EL (cell line): ENCODE measurements at regions not wholly inside any gene's neighbourhood (a gene's known extent, or its start where the extent isn't known, plus 50 kb on each side); places are given as distances from the start of the nearest gene placed in this dataset.
"Not testable (repeated sequence)": the region's sequence is repeated elsewhere in the genome, so short reads cannot be mapped to it uniquely, and the experiment has no call there.

Experiments used
- DNase-seq: peaks from one replicate; pipeline ENCODE4 v3.0.0-alpha.2; 2016

GRCh38 chr7:34493752-34494151 is 164.3 kb upstream of the NPSR1 start:
- no peak for DNase-seq

GRCh38 chr7:34497153-34497777 is 160.8 kb upstream of the NPSR1 start:
- peak; percentile 5 for DNase-seq

DNA sequence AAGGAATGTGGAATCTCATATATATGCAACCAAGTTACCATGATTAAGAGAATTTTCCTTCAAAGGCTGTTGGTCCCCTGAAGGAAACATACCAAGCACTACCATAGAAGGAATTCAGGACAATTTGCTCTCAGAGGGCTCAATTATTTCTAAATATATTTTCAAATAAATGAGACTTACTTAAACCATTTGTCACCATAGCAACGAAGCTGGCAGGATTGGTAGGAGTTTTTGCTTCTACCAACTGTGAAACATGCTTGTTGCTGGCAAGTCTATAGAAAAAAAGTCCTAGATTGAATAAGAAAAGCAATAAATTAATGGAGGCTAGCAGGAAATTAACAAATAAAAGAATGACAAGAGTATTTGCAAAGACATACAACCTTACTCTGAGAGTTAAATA is 156.9 kb upstream of the NPSR1 start:
- no peak for DNase-seq

DNA sequence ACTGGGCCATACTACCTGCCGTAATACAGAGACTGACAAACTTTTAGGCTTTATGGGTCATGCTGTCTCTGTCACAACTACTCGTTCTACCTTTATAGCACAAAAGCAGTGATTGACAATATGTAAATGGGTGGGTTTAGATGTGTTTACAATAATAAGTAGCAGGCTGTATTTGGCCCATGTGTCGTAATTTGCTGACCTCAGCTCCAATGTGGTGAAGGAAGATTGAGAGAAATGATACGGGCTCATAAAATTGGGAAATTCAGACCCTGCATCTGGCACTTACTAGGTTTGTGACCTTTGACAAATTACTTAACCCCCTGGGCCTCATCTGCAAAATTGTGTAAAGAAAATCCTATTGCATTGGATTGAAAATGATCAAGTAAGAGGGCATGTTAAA is 150.8 kb upstream of the NPSR1 start:
- DNase-seq: no peak

GRCh38 chr7:34523226-34523918 is 134.6 kb upstream of the NPSR1 start:
- peak; percentile 78 for DNase-seq

DNA sequence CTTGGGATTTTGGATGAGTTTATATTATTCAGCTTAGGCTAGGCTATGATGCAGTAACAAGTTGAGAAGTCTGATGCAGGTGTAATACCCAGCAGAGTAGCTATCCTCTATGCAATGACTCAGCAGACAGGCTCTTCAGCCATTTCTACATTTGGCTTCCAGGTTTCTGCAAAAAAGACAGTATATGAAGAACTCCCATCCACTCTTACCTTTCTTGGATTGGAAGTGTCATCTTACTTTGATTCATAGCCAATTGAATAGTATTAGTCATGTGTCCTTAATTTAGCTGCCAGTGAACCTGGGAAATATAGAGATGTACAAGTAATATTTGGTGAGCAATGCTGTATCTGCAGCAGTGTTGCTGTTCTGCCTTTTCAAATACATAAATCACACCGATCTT is 127.8 kb upstream of the NPSR1 start:
- DNase-seq: no peak

- DNase-seq: no peak
Observed at GRCh38 chr7:34539003-34539402, 119.0 kb upstream of the NPSR1 start.

DNA sequence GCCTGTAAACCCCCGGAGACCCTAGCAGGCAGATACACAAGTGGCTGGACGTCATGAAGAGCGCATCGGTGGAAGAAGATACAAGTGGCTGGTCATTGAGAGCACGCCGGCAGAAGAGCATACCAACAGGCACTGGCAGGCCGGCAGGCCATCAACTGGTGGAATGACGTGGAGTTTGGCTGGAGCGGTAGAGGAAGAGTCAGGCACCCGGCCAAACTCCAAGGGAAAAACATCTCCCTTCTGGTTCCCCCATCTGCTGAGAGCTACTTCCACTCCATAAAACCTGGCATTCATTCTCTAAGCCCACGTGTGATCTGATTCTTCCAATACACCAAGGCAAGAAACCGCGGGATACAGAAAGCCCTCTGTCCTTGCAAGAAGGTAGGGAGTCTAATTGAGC is 113.4 kb upstream of the NPSR1 start:
- no peak for DNase-seq

GRCh38 chr7:34550996-34551395 is 107.0 kb upstream of the NPSR1 start:
- no peak for DNase-seq

DNA sequence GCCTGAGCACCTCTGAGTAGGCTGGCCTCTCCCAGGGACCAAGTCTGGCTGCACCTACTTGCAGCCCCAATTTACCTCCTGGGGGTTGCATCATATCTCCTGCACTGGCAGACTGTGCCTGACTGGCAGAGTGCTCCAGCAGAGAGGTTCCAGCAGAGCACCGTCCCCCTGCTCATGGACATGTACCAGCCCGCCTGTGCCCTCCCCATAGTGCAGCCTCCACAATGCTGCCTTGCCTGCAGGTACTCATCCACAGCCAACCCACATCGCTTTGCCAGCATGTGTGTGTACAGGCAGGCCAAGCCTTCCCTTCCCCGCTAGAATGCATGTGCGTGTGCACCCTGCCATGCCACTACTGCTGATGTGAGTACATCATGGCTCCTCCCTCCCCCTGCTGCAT is 105.5 kb upstream of the NPSR1 start:
- no peak for DNase-seq

GRCh38 chr7:34558022-34558421 is 100.0 kb upstream of the NPSR1 start:
- no peak for DNase-seq

DNA sequence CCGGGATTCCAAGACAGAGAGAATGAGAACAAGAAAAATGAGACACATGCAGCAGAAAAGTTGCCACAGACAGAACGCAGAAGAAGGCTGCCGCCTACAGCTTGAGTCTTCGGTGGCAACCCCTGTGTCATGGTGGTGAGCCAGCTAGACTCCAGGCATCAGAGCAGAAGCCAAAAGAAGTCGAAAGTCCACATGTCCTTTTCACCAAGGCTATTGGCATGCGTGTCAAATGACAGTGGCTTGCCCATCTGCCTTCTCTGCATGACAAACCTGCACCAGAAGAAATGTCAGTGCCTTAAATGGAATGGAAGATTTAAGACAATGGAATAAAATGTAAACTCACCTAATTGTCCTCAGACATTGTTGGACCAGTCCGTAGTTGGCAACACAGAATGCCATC is 93.9 kb upstream of the NPSR1 start:
- no peak for DNase-seq

- DNase-seq: no peak
Observed at GRCh38 chr7:34567906-34568305, 90.1 kb upstream of the NPSR1 start.

DNA sequence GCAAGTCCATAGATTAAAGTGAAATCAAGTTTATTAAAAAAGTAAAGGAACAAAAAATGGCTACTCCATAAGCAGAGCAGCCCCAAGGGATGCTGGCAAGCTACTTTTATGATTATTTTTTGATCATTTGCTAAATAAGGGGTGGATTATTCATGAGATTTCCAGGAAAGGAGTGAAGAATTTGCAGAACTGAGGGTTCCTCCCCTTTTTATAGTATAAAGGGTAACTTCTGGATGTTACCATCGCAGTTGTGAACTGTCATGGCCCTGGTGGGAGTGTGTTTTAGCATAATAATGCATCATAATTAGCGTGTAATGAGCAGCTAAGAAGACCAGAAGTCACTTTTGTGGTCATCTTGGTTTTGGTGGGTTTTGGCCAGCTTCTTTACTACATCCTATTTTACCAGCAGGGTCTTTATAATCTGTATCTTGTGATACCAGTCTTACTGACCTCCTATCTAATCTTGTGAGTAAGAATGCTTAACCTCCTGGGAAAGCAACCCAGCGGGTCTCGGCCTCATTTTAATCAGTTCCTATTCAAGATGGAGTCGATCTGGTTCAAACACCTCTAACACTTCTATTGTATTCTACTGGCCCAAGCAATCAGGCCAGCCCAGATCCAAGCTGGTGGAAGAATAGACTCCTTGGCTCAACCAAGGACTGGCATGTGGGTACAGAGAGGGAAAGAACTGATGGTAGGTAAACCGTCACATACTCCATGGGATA is 87.9 kb upstream of the NPSR1 start:
- DNase-seq: no peak

DNA sequence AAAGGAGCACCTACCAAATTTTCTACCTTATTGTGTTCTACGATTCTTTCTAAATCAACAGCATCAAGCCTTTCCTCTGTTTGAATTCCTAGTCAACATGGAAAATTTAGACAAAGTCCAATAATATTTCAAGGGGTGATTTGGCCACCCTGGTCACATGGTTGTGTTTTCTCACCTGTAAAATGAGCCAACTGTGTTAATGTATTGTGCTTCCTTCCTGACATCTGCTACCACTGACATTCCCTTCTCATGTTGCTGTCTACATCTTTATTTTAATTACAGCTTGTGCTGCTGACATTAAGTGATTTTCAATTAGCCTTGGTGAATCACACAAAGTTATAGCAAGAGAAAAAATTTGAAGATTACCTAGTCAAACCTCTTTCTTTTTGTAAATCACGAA is 83.0 kb upstream of the NPSR1 start:
- no peak for DNase-seq

- not testable (repeated sequence) for DNase-seq
Observed at GRCh38 chr7:34577934-34578333, 80.1 kb upstream of the NPSR1 start.

DNA sequence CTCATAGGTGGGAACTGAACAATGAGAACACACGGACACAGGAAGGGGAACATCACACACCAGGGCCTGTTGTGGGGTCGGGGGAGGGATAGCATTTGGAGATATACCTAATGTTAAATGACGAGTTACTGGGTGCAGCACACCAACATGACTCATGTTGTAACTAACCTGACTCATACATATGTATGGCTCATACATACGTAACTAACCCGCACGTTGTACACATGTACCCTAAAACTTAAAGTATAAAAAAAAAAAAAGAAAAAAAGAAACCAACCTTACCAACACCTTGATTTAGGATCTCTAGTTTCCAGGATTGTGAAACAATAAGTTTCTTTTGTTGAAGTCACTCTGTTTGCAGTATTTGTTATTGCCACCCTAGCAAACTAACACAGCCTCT is 76.3 kb upstream of the NPSR1 start:
- peak; percentile 2 for DNase-seq

DNA sequence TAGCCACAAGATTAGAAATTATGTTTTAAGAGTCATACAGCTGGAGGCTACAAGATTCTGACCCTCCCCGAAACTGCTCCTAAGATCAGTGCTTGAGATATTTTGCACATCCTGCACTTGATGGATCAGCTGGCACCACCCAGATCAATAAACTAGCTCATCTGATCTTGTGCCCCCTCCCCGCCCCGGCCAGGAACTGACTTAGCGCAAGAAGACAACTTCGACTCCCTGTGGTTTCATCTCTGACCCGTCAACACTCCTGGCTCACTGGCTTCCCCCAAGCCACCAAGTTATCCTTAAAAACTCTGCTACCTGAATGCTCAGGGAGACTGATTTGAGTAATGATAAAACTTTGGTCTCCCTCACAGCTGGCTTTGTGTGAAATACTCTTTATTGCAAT is 73.5 kb upstream of the NPSR1 start:
- no peak for DNase-seq

- peak; percentile 8 for DNase-seq
Observed at GRCh38 chr7:34596887-34597286, 61.1 kb upstream of the NPSR1 start.

DNA sequence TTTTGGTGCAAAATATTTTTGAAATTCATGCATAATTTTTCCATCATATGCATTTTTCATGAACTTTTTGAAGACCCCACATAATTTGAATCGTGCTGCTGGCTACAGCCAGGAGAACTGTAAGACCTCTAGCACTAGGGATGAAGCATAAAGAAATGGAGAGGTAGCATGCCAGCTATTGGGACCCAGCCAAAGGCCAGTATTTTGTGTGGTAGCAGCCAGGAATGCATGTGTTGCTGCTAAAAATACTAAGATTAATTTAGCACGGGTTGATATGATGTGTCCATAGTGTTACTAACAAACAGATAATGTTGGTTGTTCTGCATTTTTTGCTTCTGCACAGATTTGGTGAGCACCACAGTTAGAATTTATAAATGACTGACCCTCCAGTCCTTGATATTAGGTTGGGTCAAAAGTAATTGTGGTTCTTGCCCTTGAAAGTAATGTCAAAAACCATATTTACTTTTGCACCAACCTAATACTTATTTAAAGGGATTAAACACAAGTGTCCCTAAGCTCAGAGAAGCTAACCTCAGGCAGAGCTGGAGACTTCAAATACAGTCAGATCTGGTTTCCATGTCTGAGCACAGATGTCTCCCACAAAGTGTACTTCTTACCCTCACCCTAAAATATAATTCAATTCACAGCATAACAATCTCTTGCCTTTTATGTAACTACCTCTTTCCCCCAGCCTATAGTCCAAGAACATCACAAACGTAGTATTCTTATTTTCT is 54.1 kb upstream of the NPSR1 start:
- no peak for DNase-seq
